CMK (cell line): ENCODE measurements at regions not wholly inside any gene's neighbourhood (a gene's known extent, or its start where the extent isn't known, plus 50 kb on each side); places are given as distances from the start of the nearest gene placed in this dataset.
"Not testable (repeated sequence)": the region's sequence is repeated elsewhere in the genome, so short reads cannot be mapped to it uniquely, and the experiment has no call there.

Experiments used
- DNase-seq: peaks from one replicate; pipeline ENCODE4 v3.0.0-alpha.2; 2010; ENCODE audit warnings: low read depth

DNA sequence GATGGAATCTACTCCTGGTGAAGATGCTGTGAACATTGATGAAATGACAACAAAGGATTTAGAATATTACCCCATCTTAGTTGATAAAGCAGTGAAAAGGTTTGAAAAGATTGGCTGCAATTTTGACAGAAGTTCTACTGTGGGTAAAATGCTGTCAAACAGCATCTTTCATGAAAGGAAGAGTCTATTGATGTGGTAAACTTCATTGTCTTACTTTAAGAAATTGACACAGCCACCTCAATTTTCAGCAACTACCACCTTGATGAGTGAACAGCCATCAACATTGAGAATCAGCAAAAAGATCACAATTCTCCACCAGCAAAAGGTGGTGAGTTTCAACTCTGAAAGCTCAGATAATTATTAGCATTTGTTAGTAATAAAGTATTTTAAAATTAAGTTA, 310.3 kb upstream of the RBMS1 start:
- DNase-seq, result no peak

DNA sequence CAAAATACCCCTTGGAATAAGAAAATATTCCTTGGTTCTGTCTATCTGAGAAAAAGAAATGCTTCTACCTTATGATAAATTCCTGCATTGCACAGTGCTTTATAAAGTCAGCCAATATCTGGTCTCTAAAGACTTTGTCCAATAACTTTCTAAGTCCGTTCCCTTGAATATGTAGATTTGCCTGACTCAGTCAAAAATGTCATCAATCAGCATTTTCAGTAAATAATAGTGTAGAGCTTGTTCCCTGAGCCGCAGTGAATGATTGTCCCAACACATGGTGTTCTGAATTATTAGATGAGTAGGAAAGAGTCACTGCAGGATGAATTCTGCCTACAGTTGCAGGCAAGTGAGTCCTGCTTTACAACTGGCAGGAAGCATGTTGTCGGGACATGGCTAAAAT, 316.8 kb upstream of the RBMS1 start:
- DNase-seq, result no peak

DNA sequence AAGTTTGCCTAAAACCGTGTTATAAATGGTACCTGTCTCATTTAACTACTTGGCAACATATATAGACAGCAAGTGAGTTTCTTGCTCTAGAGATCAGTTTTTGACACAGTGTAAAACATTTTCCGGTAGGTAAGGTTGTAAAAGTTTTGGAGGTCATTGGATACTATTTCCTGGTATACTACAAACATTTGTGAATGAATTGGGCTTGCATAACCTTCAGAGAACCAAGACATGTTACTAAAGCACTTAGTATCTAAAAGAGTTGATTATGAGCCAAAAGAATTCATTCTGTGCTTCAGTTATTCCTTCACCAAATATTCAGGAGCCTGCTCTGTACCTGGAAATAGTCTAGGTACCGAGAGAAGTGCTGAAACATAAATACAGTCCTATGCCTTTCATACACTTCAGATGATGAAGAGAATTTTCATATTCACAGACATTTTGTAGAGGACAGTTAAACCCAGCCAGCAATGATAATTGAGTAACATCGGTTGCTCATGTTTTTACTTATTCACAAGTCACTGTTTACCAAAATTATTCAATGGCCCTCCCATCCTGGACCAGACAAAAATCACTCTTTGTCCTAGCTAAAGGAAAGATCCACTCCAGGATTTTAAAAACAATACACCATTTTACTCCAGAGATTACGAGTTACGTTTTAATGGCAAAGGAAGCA, 319.4 kb upstream of the RBMS1 start:
- DNase-seq, result no peak

DNA sequence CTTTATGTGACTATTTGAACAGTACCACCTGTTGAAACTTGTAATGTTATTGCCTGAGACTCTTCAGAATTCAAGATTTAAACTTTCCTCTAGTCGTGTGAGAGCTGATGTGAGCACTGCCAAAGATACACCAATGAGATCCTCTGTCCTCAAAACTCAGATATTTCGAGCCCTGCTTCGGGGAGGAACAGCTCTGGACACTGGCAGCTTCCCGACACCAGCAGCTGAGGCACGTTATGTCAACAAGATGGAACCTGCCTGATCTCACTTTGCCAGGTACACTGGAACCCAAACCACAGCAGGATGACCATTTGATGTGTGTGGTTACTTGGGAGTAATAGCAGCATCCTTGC, 319.9 kb upstream of the RBMS1 start:
- no peak for DNase-seq

DNA sequence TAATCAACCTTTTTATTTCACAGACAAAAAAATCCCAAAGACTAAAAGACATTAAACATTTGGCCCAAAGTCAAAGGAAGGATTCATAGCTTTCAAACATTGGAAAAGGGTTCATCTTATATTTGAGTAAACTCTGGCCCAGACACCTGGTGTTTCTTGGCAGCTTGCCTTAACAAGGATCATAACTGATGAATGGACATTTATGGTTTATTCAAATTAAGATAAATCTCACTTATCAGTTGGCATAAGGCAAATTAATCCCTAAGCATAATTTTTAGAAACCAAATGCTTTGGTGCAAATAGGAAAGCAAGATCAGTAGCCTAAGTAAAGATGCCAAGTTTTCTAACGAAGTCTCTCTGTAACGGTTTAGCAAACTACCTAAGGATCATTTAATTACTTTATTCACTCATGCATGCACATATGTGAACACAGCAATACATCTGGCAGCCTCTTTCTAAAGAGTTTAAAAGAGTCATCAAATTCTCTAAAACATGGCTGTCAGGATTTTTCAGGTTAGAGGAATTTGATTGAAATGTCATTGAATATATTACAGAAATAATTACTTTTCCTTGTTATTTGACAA, 323.4 kb upstream of the RBMS1 start:
- DNase-seq, result no peak

DNA sequence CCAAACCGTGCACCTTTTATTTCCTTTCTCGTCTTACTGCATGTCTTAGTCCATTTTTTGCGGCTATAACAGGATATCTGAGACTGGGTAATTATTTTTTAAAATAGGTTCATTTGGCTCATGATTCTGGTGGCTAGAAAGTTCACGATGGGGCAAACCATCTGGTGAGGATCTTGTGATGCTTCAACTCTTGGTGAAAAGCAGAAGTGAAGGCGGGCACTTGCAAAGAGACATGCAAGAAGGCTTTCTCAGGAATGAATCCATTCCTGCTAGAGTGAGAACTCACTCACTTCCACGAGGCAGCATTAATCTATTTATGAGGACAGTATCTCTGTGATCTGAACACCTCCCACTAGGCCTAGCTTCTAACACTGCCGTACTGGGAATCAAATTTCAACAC, 327.1 kb upstream of the RBMS1 start:
- no peak for DNase-seq

DNA sequence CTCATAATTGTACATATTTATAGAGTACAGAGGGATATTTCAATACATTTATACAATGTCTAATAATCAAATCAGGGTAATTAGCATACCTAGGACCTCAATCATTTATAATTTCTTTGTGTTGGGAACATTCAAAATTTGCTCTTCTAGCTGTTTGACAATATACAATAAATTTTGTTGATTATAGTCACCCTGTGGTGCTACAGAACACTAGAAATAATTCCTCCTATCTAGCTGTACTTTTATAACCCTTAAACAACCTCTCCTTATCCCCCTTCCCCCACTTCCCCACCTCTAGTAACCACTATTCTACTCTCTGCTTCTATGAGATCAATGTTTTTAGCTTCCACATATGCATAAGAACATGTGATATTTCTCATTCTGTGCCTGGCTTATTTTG, 328.4 kb upstream of the RBMS1 start:
- DNase-seq, result no peak

DNA sequence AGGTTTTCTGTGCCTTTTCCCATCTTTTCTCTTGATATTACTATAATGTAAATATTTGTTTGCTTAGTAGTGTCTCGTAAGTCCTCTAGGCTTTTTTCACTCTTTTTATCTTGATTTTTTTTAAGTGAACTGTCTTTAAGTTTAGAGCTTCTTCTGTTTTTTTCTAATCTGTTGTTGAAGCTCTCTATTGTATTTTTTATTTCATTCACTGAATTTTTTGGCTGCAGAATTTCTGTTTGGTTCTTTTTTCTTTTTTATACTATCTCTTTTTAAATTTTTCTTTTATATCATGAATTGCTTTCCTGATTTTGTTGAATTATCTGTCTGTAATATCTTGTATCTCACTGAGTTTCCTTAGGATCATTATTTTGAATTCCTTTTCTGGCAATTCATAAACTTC, 331.8 kb upstream of the RBMS1 start:
- no peak for DNase-seq

DNA sequence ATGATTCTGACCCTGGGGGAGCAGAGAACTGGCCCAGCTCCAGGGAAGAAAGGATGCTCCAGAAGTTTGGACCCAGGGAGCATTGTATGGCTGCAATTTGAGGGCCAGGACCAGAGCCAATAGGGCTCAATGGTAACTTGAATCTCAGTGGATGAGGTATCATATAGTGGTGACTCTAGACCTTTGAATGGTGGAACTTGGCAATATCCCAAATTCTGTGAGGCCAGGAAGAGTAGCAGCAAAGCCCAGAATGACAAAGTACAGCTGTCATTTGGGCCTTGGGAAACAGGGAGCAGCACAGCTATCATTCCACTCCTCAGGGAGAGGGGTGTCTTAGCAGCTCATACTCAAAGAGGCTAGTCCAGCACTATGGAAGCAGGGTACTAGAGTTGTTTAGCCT, 332.9 kb upstream of the RBMS1 start:
- no peak for DNase-seq

DNA sequence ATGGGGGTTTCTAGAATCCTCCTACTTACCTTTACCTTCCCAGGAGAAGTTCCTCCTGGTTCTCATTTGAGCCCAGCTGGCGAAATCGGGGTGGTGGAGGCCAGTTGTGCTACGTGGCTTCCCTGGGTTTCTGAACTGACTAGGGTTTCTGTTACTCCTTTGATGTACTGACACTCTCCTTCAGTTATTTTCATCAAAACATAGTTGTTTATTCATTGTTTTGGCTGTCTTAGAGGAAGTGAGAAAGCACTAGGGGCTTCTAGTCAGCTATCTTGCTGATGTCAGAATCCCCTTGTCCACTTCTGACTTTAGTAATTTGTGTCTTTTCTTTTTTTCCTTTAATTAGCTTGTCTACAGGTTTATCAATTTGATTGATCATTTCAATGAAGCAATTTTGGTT, 332.2 kb upstream of the TANK start:
- no peak for DNase-seq

DNA sequence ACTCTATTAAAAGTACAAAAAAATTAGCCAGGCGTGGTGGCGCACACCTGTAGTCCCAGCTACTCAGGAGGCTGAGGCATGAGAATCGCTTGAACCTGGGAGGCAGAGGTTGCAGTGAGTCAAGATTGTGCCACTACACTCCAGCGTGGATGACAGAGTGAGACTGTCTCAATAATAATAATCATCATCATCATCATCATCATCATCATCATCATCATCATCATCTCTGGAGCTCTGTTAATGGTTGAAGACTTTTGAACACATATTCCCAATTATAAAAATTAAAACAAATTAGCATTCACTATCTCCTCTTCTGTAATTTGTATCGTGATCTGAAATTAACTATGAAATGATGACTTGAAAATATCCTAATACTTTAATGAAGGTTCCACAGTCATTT, 327.8 kb upstream of the TANK start:
- DNase-seq, result not testable (repeated sequence)

DNA sequence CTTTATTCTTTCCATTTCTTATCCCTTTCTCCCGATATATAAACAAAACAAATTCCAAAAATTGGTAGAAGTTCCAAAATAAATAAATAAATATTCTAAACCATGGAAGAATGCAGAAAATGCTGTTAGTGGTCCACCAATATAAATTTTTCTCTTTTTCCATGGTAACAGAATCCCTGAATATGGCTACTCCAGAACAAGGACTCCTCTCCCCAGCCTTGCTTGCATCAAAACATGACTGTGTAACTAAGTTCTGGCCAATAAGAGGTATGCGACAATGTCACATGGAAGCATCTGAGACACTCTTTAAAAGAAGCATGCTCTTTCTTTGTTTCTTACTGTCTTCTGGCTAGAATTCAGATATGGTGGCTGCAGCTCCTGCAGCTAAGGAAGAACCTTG, 325.1 kb upstream of the TANK start:
- DNase-seq, result no peak

DNA sequence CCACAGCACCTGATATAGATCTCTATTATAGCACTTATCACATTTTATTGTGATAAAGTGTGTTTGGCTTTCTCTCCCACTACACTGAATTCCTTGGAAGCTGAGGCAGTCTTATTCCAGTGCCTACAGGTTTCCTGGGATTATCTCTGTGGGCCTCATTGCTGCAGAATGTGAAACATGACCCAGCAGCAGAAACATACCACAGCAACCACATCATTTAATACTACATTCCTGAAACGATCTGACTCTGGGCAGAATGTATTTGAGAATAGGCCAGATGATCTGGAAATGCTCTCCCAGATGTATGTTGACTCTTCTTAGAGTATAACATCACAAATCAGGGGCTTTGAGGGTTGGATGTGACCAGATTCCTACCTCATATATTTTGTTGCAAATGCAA, 323.5 kb upstream of the TANK start:
- DNase-seq, result no peak

DNA sequence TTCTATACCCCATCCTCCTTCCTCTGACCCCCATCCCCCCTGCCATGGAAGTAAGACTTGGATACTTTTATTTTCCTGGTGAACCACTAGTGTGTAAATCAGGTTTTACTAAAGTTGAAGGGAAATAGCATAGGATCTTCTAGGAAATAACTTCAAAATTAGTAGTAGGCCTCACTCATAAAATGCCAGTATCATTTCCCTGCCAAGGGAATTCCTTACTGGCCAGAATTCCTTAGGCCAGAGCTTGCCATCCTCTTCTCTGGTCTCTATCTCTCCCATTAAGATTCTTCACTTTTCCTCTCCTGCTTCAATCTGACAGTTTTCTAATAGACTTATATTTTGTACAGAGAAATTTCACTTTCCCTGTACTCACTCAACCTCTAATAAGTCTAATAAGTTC, 322.8 kb upstream of the TANK start:
- DNase-seq, result no peak

DNA sequence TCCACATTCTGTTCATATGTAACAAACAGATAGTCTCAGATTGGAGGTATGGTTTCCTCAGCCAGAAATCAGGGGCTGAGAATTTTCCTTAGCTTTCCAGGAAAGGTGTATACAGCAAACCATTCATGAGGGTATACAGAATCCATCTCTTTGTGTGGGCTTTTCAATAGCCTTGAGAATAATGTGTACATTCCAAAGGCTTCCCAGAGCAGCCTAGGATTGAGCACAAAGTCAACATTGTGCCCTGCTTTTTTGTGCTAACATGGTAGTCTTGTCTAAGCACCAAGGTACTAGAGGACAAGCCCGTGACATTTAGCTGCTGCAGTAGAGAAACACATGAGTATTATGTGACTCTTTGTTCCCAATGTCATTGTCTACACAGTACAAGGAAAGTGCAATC, 322.1 kb upstream of the TANK start:
- no peak for DNase-seq

DNA sequence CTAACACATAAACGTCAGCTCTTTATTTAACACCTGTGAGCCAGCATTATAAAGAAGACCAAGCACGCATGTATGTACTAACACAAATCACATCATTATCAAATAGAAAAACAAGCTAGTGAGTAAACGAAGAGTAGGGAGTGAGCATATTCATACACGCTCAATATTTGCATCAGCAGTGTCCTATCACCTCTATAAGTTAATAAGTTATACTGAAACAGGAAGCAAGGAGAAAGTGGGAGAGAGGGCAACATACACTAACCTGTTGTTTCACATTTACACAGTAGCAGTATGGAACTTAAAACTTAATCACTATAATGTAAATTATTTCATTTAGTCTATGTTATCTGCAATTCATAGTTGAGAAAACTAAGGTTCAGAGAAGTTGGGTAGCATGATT, 321.5 kb upstream of the TANK start:
- no peak for DNase-seq

DNA sequence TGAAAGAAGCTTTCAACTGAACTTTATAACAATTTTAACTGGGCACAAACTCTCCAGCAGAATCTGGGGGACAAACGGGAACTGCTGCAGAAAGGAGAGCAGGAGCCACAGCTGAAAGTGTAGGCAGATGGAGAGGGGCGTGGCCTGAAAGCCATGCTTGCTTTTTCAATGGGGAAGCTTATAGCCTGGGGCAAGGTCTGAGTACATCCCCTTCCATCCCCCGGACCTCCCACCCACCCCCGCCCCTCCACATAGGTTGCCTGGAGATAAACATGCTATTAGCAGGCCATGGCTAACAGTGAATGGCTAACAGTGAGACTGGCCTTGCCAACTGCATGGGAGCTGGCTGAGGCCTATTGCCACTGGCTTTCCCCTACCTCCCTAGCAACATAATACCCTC, 317.9 kb upstream of the TANK start:
- DNase-seq, result no peak

DNA sequence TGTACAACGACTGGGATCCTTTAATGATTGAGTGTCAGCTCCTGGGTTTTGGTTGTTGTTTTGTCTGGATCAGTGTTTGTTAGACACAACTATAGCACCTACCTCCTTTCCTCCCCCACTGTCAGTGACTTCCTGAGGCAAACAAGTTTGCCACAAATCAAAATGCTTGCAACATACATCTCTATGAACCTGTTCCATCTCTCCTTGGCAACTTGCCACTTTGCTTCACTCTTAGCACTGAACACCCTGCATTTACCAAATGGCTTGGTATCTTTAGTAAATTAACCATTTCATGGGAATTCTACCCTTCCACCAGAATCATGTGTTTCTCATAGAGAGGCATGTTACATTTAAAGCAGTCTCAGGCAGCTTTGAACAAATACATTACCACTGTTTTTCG, 301.1 kb upstream of the TANK start:
- DNase-seq, result no peak

DNA sequence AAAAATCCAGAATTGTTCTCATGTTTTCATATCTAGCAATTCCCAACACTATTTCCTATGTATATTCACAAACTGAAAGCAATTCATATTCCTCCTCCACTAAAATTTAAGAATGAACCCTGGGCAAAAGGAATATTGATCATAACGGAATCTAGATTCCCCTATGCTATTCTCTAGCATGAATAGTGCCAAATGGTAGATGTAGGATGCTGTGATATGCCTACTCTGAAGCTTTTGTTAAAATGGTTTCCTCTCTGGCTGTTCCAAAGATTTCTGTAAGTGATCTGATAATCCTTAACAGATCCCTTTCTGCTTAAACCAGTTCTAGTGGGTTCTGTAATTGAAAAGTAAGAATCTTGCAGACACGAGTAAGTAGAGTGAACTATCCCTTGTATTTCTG, 298.0 kb upstream of the TANK start:
- no peak for DNase-seq

DNA sequence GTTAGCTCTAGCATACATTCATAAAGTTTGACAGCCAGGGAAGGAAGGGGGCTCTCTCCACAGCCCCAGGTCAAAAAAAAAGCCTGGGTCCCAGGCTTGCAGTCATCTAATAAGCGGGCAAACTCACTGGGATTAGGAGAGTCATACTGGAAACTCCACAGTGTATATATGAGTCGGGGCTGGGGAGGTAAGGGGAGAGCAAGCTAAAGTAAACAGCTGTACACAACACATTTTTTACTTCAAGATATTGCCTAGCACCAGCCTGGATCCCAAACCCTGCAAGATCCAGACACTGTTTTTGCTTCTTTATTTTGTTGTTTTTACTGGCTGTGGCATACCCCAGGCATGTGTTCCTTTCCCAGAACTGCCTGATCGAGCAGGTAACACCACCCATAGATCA, 291.3 kb upstream of the TANK start:
- no peak for DNase-seq

DNA sequence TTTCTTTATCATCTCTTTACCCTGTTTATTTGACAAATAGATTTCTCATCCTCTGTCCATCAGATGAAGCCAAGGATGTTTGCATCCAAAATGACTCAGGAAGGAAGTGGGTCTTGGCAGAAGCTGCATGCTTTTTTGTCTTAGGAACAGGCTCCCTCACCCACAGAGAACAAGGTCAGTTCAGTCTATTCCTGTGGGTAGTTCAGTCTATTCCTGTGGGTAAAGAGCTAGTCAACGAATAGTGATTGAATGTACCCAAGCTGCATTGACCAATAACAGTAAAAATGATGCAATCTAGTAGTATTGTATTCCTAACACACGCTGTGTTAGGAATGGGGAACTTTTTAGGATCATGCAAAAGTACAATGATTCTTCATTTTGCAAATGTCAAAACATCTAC, 290.8 kb upstream of the TANK start:
- DNase-seq, result no peak

DNA sequence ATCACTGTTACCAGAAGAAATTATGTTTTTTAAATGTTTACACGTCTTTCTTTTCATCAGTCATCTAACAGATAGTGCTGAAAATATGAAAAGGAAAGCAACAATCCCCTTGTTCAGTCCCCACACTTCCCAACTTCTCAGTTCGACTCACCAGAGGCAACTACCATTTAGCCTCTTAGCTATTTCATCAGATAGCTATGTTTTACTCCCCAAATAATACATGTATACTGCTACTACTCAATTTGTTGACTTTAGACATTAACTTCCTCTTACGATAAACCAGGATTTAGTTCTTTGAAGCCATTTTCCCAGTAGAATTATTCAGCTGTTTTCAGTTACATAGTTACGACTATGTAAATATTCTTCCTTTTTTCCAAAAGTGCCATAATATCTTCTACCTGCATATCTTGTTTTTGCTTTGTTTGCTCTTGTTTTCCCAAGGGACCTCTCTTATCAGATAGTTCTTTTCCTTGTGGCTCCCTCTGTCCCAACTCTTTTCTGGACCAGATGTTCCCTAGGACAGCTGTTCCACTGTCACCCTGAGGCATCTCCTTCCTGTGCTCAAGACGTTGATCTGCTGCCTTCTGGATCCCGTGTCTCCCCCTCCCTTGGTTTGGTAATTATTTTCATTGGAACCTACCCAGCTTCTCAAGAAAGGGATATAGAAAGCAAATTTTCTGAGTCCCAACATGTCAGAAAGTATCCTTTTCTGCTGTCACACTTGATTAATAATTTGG, 289.3 kb upstream of the TANK start:
- DNase-seq, result no peak

DNA sequence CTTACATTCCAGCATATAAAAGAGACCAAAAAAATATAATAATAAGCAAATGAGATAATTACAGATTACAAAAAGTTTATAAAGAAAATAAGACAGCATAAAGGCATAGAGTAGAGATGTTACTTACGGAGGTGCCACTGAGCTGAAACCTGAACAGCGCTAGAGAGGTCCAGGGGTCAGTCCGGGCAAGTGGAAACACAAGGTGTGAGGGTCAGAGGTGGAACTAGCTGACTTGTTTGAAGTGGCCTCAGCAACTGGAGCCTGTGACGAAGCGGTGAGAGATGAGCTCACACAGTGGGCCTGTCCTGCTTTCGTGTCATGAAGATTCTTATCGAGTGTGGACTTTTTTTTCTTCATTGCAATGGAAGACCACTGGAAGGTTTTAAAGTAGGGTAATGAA, 288.3 kb upstream of the TANK start:
- DNase-seq, result no peak

DNA sequence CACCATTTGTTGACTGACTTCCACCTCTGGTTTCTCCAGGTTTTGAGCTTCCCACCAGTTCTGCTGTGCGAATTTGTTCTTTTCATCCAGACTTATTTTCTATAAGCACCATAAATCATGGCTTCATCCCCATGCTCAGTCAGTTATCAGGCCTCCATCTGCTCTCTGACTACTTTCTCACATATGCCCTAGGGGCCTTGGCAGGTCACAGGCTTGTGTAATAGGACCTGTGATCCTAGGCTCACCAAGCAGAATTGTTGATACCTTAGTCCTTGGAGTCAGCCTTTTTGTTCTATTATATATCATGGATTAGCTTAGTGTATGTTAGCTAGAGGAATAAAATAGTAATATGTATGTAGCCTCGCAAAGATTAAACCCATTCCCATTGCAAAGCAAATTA, 284.2 kb upstream of the TANK start:
- no peak for DNase-seq
